H1 (cell line): ENCODE measurements at regions not wholly inside any gene's neighbourhood (a gene's known extent, or its start where the extent isn't known, plus 50 kb on each side); places are given as distances from the start of the nearest gene placed in this dataset.
A peak's percentile ranks its signal among the peaks of the same experiment; 100 is the strongest.
"Not testable (repeated sequence)": the region's sequence is repeated elsewhere in the genome, so short reads cannot be mapped to it uniquely, and the experiment has no call there.

Source experiments
- CTCF ChIA-PET: fragments of 300-600 bp; sonication (Branson Sonifier 250); formaldehyde crosslinking; loops from one replicate; lab custom pipeline; 2021; ENCODE audit not compliant: partially characterized antibody; lab: Charles Lee
- POLR2A ChIA-PET: fragments of 300-600 bp; sonication (Branson Sonifier 250); formaldehyde crosslinking; loops from one replicate; lab custom pipeline; 2021; ENCODE audit warnings: inconsistent platforms; ENCODE audit not compliant: partially characterized antibody; lab: Charles Lee
- DNase-seq, 2 experiments: peaks; one replicate each; pipeline versions ENCODE4 v3.0.0 to v3.0.0-alpha.2; 2010 to 2022; ENCODE audit warnings: low spot score in 2 of 2, low read depth in 1 of 2, mixed read lengths in 1 of 2
- FAIRE-seq: peaks from 2 replicates; lab custom pipeline; 2011; peaks lifted over from hg19 to GRCh38; lab: Jason Lieb, UNC
- H2AFZ ChIP-seq: 2 replicates; pipeline ENCODE4 v1.8.1; 2012; ENCODE audit warnings: low read length, inconsistent platforms
- H2AK5ac ChIP-seq: 2 replicates; pipeline ENCODE4 v1.6.1; 2013; ENCODE audit warnings: low read depth, low read length
- H2BK120ac ChIP-seq: replicated peaks from 2 replicates; pipeline ENCODE3; 2013; ENCODE audit warnings: low read depth, low read length, inconsistent platforms
- H2BK12ac ChIP-seq: 2 replicates; pipeline ENCODE4 v1.6.1; 2013; ENCODE audit warnings: low read depth, low read length
- H2BK15ac ChIP-seq: 2 replicates; pipeline ENCODE4 v1.6.1; 2013; ENCODE audit warnings: low read length
- H2BK20ac ChIP-seq: 2 replicates; pipeline ENCODE4 v1.6.1; 2013; ENCODE audit warnings: low read length
- H2BK5ac ChIP-seq: 2 replicates; pipeline ENCODE4 v1.6.1; 2013; ENCODE audit warnings: low read depth, low read length
- H3K14ac ChIP-seq: 2 replicates; pipeline ENCODE4 v1.6.1; 2013; ENCODE audit warnings: inconsistent platforms; ENCODE audit not compliant: insufficient read length
- H3K18ac ChIP-seq: 2 replicates; pipeline ENCODE4 v1.6.1; 2013; ENCODE audit warnings: low read length; ENCODE audit errors: extremely low read depth
- H3K23ac ChIP-seq: 2 replicates; pipeline ENCODE4 v1.6.1; 2013; ENCODE audit warnings: inconsistent platforms; ENCODE audit not compliant: insufficient read length
- H3K23me2 ChIP-seq: 2 replicates; pipeline ENCODE4 v1.6.1; 2013; ENCODE audit warnings: low read depth, low read length
- H3K27ac ChIP-seq: 2 replicates; pipeline ENCODE4 v1.6.1; 2011; ENCODE audit warnings: low read depth, low read length, inconsistent platforms
- H3K27me3 ChIP-seq, 4 experiments: replicated peaks in 1 of 4; 1 replicate in 1 of 4; 2 replicates in 3 of 4; pipeline versions ENCODE4 v1.6.1 to v1.8.1; 2011 to 2013; ENCODE audit warnings: low read length in 3 of 4, mild to moderate bottlenecking in 3 of 4, inconsistent platforms in 2 of 4, mixed read lengths in 2 of 4, moderate library complexity in 1 of 4; ENCODE audit not compliant: control insufficient read depth in 3 of 4, insufficient read depth in 3 of 4; ENCODE audit errors: extremely low read depth in 1 of 4
- H3K36me3 ChIP-seq, 4 experiments: 2 replicates each; pipeline versions ENCODE4 v1.6.1 to v1.8.1; 2011 to 2013; ENCODE audit warnings: mild to moderate bottlenecking in 4 of 4, low read length in 3 of 4, moderate library complexity in 2 of 4, control low read depth in 1 of 4, inconsistent platforms in 1 of 4; ENCODE audit not compliant: insufficient read depth in 4 of 4, control insufficient read depth in 2 of 4
- H3K4ac ChIP-seq: replicated peaks from 2 replicates; pipeline ENCODE3; 2013; ENCODE audit warnings: low read length, low read depth, mixed read lengths, inconsistent platforms; ENCODE audit not compliant: insufficient read length
- H3K4me1 ChIP-seq, 4 experiments: replicated peaks in 1 of 4; 1 replicate in 1 of 4; 2 replicates in 3 of 4; pipeline versions ENCODE4 v1.6.1 to v1.8.1; 2011 to 2013; ENCODE audit warnings: low read length in 3 of 4, inconsistent platforms in 2 of 4, mixed read lengths in 1 of 4; ENCODE audit not compliant: insufficient read depth in 4 of 4, control insufficient read depth in 3 of 4
- H3K4me2 ChIP-seq, 2 experiments: 2 replicates each; pipeline versions ENCODE4 v1.6.1 to v1.8.1; 2011 to 2013; ENCODE audit warnings: low read depth in 2 of 2, low read length in 2 of 2, control low read depth in 1 of 2, inconsistent platforms in 1 of 2, mild to moderate bottlenecking in 1 of 2; ENCODE audit not compliant: insufficient read depth in 1 of 2
- H3K4me3 ChIP-seq, 4 experiments: fragments of 200-600, 300-600 bp in 1 of 4; sonication (generic), shearing (Covaris generic), sonication (Bioruptor Twin) in 1 of 4; 2 replicates each; pipeline versions ENCODE4 v1.5.1 to v1.8.1; 2011 to 2016; ENCODE audit warnings: low read length in 4 of 4, low read depth in 3 of 4, control low read depth in 2 of 4, inconsistent platforms in 2 of 4, mild to moderate bottlenecking in 2 of 4, mixed read lengths in 1 of 4, moderate library complexity in 1 of 4; ENCODE audit not compliant: insufficient read depth in 2 of 4; ENCODE audit errors: extremely low read depth in 1 of 4
- H3K56ac ChIP-seq: replicated peaks from 2 replicates; pipeline ENCODE3; 2013; ENCODE audit warnings: low read depth, mild to moderate bottlenecking, mixed read lengths, low read length, inconsistent platforms; ENCODE audit not compliant: insufficient read length
- H3K79me1 ChIP-seq: 2 replicates; pipeline ENCODE4 v1.6.1; 2013; ENCODE audit warnings: low read depth, low read length, control low read depth
- H3K79me2 ChIP-seq, 2 experiments: 2 replicates each; pipeline versions ENCODE4 v1.6.1 to v1.8.1; 2012 to 2013; ENCODE audit warnings: low read length in 2 of 2, mild to moderate bottlenecking in 2 of 2, inconsistent platforms in 1 of 2; ENCODE audit not compliant: insufficient read depth in 2 of 2, control insufficient read depth in 1 of 2
- H3K9ac ChIP-seq, 4 experiments: replicated peaks in 1 of 4; 1 replicate in 1 of 4; 2 replicates in 3 of 4; pipeline versions ENCODE4 v1.6.1 to v1.8.1; 2011 to 2013; ENCODE audit warnings: low read depth in 3 of 4, low read length in 3 of 4, control low read depth in 2 of 4, mild to moderate bottlenecking in 2 of 4, moderate library complexity in 2 of 4, inconsistent platforms in 1 of 4; ENCODE audit errors: extremely low read depth in 1 of 4
- H3K9me3 ChIP-seq, 2 experiments: 2 replicates each; pipeline versions ENCODE4 v1.6.1 to v1.8.1; 2012 to 2013; ENCODE audit warnings: mild to moderate bottlenecking in 2 of 2, moderate library complexity in 2 of 2, control low read depth in 1 of 2, inconsistent platforms in 1 of 2, low read depth in 1 of 2, low read length in 1 of 2, mixed read lengths in 1 of 2; ENCODE audit not compliant: insufficient read depth in 2 of 2
- H4K20me1 ChIP-seq, 2 experiments: replicated peaks in 1 of 2; 2 replicates each; pipeline versions ENCODE3 to v1.8.1; 2011 to 2013; ENCODE audit warnings: inconsistent platforms in 2 of 2, low read length in 2 of 2, mild to moderate bottlenecking in 1 of 2; ENCODE audit not compliant: insufficient read depth in 2 of 2, control insufficient read depth in 1 of 2
- H4K5ac ChIP-seq: 2 replicates; pipeline ENCODE4 v1.6.1; 2013; ENCODE audit warnings: low read length, low read depth, mixed read lengths, inconsistent platforms; ENCODE audit not compliant: insufficient read length
- H4K8ac ChIP-seq: 2 replicates; pipeline ENCODE4 v1.8.0; 2013; ENCODE audit warnings: mild to moderate bottlenecking, moderate library complexity, low read length, inconsistent platforms; ENCODE audit not compliant: insufficient read depth; ENCODE audit errors: extremely low read depth
- H4K91ac ChIP-seq: replicated peaks from 2 replicates; pipeline ENCODE3; 2013; ENCODE audit warnings: low read length, mixed read lengths, inconsistent platforms; ENCODE audit not compliant: insufficient read length
- RAD21 ChIP-seq, 2 experiments: IDR thresholded peaks in 1 of 2; conservative IDR thresholded peaks in 1 of 2; 2 replicates each; pipeline ENCODE4 v1.6.1; 2011; ENCODE audit warnings: low read depth in 2 of 2, low read length in 2 of 2, improper control_type of control experiment in 1 of 2, inconsistent platforms in 1 of 2, mild to moderate bottlenecking in 1 of 2, moderate library complexity in 1 of 2
- WGBS, 2 experiments: shearing (Covaris generic) in 1 of 2; methylation state at CpG; one replicate each; pipeline versions ENCODE4 v1.1.6 to v1.1.7; 2013 to 2015; ENCODE audit warnings: low lambda C conversion rate in 2 of 2, mixed read lengths in 2 of 2, inconsistent platforms in 1 of 2, low coverage in 1 of 2, missing lambda C conversion rate in 1 of 2; ENCODE audit not compliant: insufficient replicate concordance in 2 of 2, insufficient coverage in 1 of 2, insufficient read length in 1 of 2; ENCODE audit errors: extremely low coverage in 1 of 2, missing lambda C conversion rate in 1 of 2; 5-methylcytosine and 5-hydroxymethylcytosine counted together

- H4K5ac ChIP-seq, H3K4me2 ChIP-seq, H3K9ac ChIP-seq, H3K79me2 ChIP-seq, H2BK20ac ChIP-seq, H2BK15ac ChIP-seq, CTCF ChIA-PET, H3K79me1 ChIP-seq, H4K91ac ChIP-seq, H3K14ac ChIP-seq, H2BK120ac ChIP-seq, H2BK12ac ChIP-seq, H3K4ac ChIP-seq, H3K23ac ChIP-seq, H3K36me3 ChIP-seq, POLR2A ChIA-PET, H3K56ac ChIP-seq, H4K20me1 ChIP-seq, H3K18ac ChIP-seq, H2BK5ac ChIP-seq, H3K27me3 ChIP-seq, H4K8ac ChIP-seq, H3K4me1 ChIP-seq, H2AFZ ChIP-seq, H2AK5ac ChIP-seq, DNase-seq, FAIRE-seq, H3K27ac ChIP-seq, H3K23me2 ChIP-seq, H3K4me3 ChIP-seq: not testable (repeated sequence)
- H3K9me3 ChIP-seq: peaks cover 11 to 27% of the 10 kb centered on the region in 2 experiments
- TF ChIP-seq RAD21 (IDR thresholded peaks at IDR 0.05 in 1 of 2, conservative IDR thresholded peaks at IDR 0.05 in 1 of 2; ENCODE audit: low read depth in 2 of 2, low read length in 2 of 2): peak; percentile 23 to 28; a peak in 3 of 4 replicates
- WGBS, 2 experiments: 75% methylated on average over 4 of the region's 4 CpGs; no CpG with 5 or more reads in 1 of the 2 experiments
Observed at GRCh38 chr20:29533566-29534177, 1723.8 kb upstream of the DEFB115 start.
